CD4-positive, alpha-beta T cell (primary cell): ENCODE measurements at regions not wholly inside any gene's neighbourhood (a gene's known extent, or its start where the extent isn't known, plus 50 kb on each side); places are given as distances from the start of the nearest gene placed in this dataset.

Source experiments
- ATAC-seq: fragments of 200-7000 bp; cut with Tn5 transposase; one replicate; pipeline ENCODE4 v1.10.0; 2022; ENCODE audit warnings: mild to moderate bottlenecking; ENCODE audit not compliant: poor library complexity
- CTCF ChIA-PET: fragments of 350-600 bp; sonication (Branson Sonifier 250); formaldehyde crosslinking; loops from one replicate; lab custom pipeline; 2021; ENCODE audit warnings: antibody characterized with exemption, inconsistent platforms; lab: Charles Lee
- POLR2A ChIA-PET: fragments of 350-600 bp; sonication (Branson Sonifier 250); formaldehyde crosslinking; loops from one replicate; lab custom pipeline; 2021; ENCODE audit warnings: antibody characterized with exemption, inconsistent platforms; lab: Charles Lee
- DNase-seq, 14 experiments: peaks; one replicate each; pipeline ENCODE4 v3.0.0-alpha.2; 2013 to 2020; ENCODE audit warnings: mixed read lengths in 2 of 14
- H3K27ac ChIP-seq, 2 donors: one replicate each; pipeline versions ENCODE4 v1.5.1 to v1.7.0; 2013; ENCODE audit warnings: low read length in 2 of 2, low read depth in 1 of 2, mild to moderate bottlenecking in 1 of 2
- H3K27me3 ChIP-seq, 2 experiments: 1 replicate in 1 of 2; 2 replicates in 1 of 2; pipeline versions ENCODE4 v1.6.1 to v1.7.0; 2013; ENCODE audit warnings: low read length in 2 of 2, control low read depth in 1 of 2, mild to moderate bottlenecking in 1 of 2, moderate library complexity in 1 of 2; ENCODE audit not compliant: insufficient read depth in 2 of 2, control insufficient read depth in 1 of 2
- H3K36me3 ChIP-seq: one replicate; pipeline ENCODE4 v1.6.1; 2013; ENCODE audit warnings: low read length, control low read depth; ENCODE audit not compliant: insufficient read depth
- H3K4me1 ChIP-seq: one replicate; pipeline ENCODE4 v1.6.1; 2013; ENCODE audit warnings: low read length, control low read depth; ENCODE audit not compliant: insufficient read depth
- H3K4me3 ChIP-seq: one replicate; pipeline ENCODE4 v1.5.1; 2013; ENCODE audit warnings: mild to moderate bottlenecking, low read length, moderate library complexity
- H3K9me3 ChIP-seq, 2 experiments: 1 replicate in 1 of 2; 2 replicates in 1 of 2; pipeline versions ENCODE4 v1.6.1 to v1.7.0; 2013; ENCODE audit warnings: low read length in 2 of 2, mild to moderate bottlenecking in 2 of 2, control low read depth in 1 of 2, moderate library complexity in 1 of 2; ENCODE audit not compliant: control insufficient read depth in 1 of 2, insufficient read depth in 1 of 2
- H3K27ac Mint-ChIP-seq: one replicate; pipeline ENCODE4 v1.8.0; 2020; ENCODE audit warnings: mixed read lengths
- H3K27me3 Mint-ChIP-seq: one replicate; pipeline ENCODE4 v1.8.0; 2021; ENCODE audit warnings: mixed read lengths
- H3K36me3 Mint-ChIP-seq: one replicate; pipeline ENCODE4 v1.8.0; 2021; ENCODE audit warnings: low read depth, mixed read lengths
- H3K4me1 Mint-ChIP-seq: one replicate; pipeline ENCODE4 v1.8.0; 2021; ENCODE audit warnings: low read depth, mixed read lengths
- H3K4me3 Mint-ChIP-seq: one replicate; pipeline ENCODE4 v1.8.0; 2020; ENCODE audit warnings: mild to moderate bottlenecking, mixed read lengths
- H3K9me3 Mint-ChIP-seq: one replicate; pipeline ENCODE4 v1.8.0; 2020; ENCODE audit warnings: mixed read lengths
- intact Hi-C, 2 experiments: fragments of 100-400 bp; cut with DNase I in 1 of 2; cut with micrococcal nuclease in 1 of 2; formaldehyde crosslinking; loops; one replicate each; pipeline versions ENCODE4 v1.15.1 to v1.9.0; 2023 to 2025; cut with DNase I, micrococcal nuclease
- TF ChIP-seq, protein P1 (sequence below): fragments of 200-600 bp; IDR thresholded peaks from one replicate; pipeline ENCODE4 v1.8.0; 2022; ENCODE audit warnings: antibody characterized with exemption, mild to moderate bottlenecking

DNA sequence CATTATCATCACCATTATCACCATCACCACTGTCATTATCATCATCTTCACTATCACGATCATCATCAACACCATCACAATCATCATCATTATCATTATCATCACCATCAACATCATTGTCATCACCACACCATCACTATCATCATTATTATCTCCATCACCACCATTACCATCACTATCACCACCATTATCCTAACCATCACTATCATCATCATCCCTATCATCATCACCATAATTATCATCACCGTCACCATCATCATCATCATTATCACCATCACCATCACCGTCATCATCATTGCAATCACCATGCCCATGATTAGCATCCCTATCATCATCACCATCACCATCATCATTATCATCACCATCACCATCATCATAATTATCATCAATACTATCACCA is 311.9 kb downstream of the IRX2 start:
- TF ChIP-seq, protein P1, sequence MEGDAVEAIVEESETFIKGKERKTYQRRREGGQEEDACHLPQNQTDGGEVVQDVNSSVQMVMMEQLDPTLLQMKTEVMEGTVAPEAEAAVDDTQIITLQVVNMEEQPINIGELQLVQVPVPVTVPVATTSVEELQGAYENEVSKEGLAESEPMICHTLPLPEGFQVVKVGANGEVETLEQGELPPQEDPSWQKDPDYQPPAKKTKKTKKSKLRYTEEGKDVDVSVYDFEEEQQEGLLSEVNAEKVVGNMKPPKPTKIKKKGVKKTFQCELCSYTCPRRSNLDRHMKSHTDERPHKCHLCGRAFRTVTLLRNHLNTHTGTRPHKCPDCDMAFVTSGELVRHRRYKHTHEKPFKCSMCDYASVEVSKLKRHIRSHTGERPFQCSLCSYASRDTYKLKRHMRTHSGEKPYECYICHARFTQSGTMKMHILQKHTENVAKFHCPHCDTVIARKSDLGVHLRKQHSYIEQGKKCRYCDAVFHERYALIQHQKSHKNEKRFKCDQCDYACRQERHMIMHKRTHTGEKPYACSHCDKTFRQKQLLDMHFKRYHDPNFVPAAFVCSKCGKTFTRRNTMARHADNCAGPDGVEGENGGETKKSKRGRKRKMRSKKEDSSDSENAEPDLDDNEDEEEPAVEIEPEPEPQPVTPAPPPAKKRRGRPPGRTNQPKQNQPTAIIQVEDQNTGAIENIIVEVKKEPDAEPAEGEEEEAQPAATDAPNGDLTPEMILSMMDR: no peak
- Mint-ChIP-seq H3K9me3 (no peaks in the 10 kb centered on the region), H3K27ac (no peak overlapping the region), H3K4me3 (no peak overlapping the region), H3K36me3 (no peaks in the 10 kb centered on the region), H3K27me3 (peaks cover 5% of the 10 kb centered on the region), H3K4me1 (no peaks in the 10 kb centered on the region)
- Histone ChIP-seq H3K27me3 (no peaks in the 10 kb centered on the region), H3K4me1 (no peaks in the 10 kb centered on the region), H3K27ac (no peak overlapping the region), H3K4me3 (no peak overlapping the region), H3K36me3 (no peaks in the 10 kb centered on the region), H3K9me3 (peaks cover 0 to 23% of the 10 kb centered on the region in 2 experiments)
- ChIA-PET CTCF (no interaction called here), POLR2A (no interaction called here)
- no peak for DNase-seq
- no peak for ATAC-seq
- intact Hi-C loops: no loop called here

DNA sequence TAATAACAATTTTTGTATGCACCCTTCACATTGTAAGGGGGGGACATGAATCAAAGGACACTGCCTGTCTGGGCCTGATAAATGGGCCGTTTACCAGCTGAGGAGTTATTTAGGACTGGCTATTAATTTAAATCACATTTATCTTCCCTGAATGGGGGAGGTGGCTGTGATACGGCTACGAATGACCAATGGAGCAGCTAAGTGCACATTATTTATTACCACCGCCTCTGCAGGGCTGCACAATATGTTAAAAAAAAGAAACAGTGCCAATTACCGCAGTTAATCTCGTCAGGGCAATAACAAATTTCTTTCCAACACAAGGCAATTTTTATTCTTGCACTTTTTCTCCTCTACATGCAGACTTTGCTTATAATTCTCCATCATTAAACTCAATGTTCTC is 318.4 kb downstream of the IRX2 start:
- Mint-ChIP-seq H3K27me3 (peaks cover 10% of the 10 kb centered on the region), H3K9me3 (peaks cover 4% of the 10 kb centered on the region), H3K4me1 (no peaks in the 10 kb centered on the region), H3K4me3 (no peak overlapping the region), H3K36me3 (no peaks in the 10 kb centered on the region), H3K27ac (no peak overlapping the region)
- H3K4me1 ChIP-seq: no peaks in the 10 kb centered on the region
- no peak overlapping the region for H3K4me3 ChIP-seq
- intact Hi-C loops: no loop called here
- TF ChIP-seq, protein P1: no peak
- H3K27ac ChIP-seq: no peak overlapping the region
- H3K36me3 ChIP-seq: no peaks in the 10 kb centered on the region
- POLR2A ChIA-PET: no interaction called here
- peaks cover 0 to 4% of the 10 kb centered on the region in 2 experiments for H3K27me3 ChIP-seq
- CTCF ChIA-PET: no interaction called here
- ATAC-seq (no peak), DNase-seq (no peak)
- peaks cover 0 to 29% of the 10 kb centered on the region in 2 experiments for H3K9me3 ChIP-seq

DNA sequence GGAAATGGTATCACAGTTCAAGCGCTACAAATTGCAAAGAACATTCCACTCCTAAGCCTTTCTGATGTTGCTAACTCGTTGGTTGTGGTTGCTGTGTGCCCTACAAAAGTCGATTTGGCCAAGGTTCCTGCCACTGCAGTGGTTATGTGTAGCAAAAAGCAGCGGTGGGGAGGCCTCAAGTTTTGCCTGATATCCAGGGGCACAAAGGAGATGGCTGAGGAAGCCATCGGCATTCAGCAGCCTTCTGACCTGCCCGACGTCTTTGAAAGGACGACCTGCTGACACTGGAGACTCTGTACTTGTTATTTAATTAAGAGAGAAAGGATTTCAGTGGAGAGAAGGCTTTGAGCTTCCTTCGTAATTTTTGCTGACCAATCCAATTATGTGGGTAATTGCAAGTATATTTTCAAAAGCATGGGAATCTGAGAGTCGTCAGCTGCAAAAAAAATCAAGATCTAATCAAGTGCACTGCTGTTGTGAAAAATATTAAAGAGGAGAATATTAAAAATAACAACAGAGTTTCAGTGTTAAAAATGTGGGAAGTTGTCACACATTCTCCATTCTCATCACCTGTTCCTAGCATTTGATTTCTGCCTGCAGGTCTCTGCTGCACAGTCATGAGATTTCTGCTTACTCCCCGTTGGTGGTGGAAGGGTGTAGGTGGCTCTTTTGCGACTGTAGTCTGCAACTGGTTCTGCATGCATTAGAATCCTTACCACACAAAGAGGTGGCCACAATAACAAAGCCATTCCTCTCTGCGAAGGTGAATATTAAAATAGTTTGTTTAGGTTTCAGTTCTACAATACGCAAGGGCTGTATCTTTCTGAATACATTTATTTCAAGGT is 319.2 kb downstream of the IRX2 start:
- CTCF ChIA-PET: no interaction called here
- H3K27ac Mint-ChIP-seq: no peak overlapping the region
- POLR2A ChIA-PET: no interaction called here
- H3K4me1 ChIP-seq: no peaks in the 10 kb centered on the region
- TF ChIP-seq, protein P1: no peak
- no peaks in the 10 kb centered on the region for H3K36me3 Mint-ChIP-seq
- intact Hi-C loops: no loop called here
- H3K27me3 ChIP-seq: peaks cover 0 to 4% of the 10 kb centered on the region in 2 experiments
- no peak for ATAC-seq
- no peaks in the 10 kb centered on the region for H3K36me3 ChIP-seq
- no peak for DNase-seq
- no peak overlapping the region for H3K27ac ChIP-seq
- no peaks in the 10 kb centered on the region for H3K4me1 Mint-ChIP-seq
- H3K4me3 Mint-ChIP-seq: no peak overlapping the region
- H3K27me3 Mint-ChIP-seq: peaks cover 10% of the 10 kb centered on the region
- H3K4me3 ChIP-seq: no peak overlapping the region
- H3K9me3 Mint-ChIP-seq: peaks cover 4% of the 10 kb centered on the region
- peaks cover 0 to 29% of the 10 kb centered on the region in 2 experiments for H3K9me3 ChIP-seq
